Prostate gland (tissue), 2 donors: ENCODE measurements at regions not wholly inside any gene's neighbourhood (a gene's known extent, or its start where the extent isn't known, plus 50 kb on each side); places are given as distances from the start of the nearest gene placed in this dataset.

Experiments used
- DNase-seq: peaks from one replicate; pipeline ENCODE4 v3.0.0-alpha.2; 2019; ENCODE audit warnings: low spot score
- H3K27ac ChIP-seq, 2 donors: fragments of 200-600 bp; sonication (generic); 2 replicates each; pipeline ENCODE4 v1.5.1; 2017 to 2019
- H3K27me3 ChIP-seq: fragments of 200-600 bp; sonication (generic); replicated peaks from 2 replicates; pipeline ENCODE4 v1.5.1; 2019; ENCODE audit not compliant: insufficient read depth
- H3K36me3 ChIP-seq, 2 donors: fragments of 200-600 bp; sonication (generic); 1 replicate in 1 of 2; 2 replicates in 1 of 2; pipeline versions ENCODE4 v1.5.1 to v1.8.1; 2017 to 2019
- H3K4me1 ChIP-seq: fragments of 200-600 bp; sonication (generic); replicated peaks from 2 replicates; pipeline ENCODE4 v1.5.1; 2019
- H3K4me3 ChIP-seq, 2 donors: fragments of 200-600 bp; sonication (generic); 2 replicates each; pipeline ENCODE4 v1.5.1; 2017 to 2019
- H3K9me3 ChIP-seq: fragments of 200-600 bp; sonication (generic); 2 replicates; pipeline ENCODE4 v1.5.1; 2017
- CTCF ChIP-seq, 4 experiments: fragments of 200-600 bp in 2 of 4; fragments of 450-650 bp in 2 of 4; sonication (generic) in 2 of 4; IDR thresholded peaks; 1 replicate in 3 of 4; 2 replicates in 1 of 4; pipeline ENCODE4 v1.5.1; 2016 to 2019; ENCODE audit warnings: antibody characterized with exemption in 4 of 4, mild to moderate bottlenecking in 2 of 4, moderate library complexity in 2 of 4
- POLR2A ChIP-seq: fragments of 450-650 bp; IDR thresholded peaks from one replicate; pipeline ENCODE4 v1.6.1; 2016; ENCODE audit warnings: antibody characterized with exemption, mild to moderate bottlenecking
- POLR2AphosphoS5 ChIP-seq: sonication (generic); formaldehyde crosslinking; IDR thresholded peaks from one replicate; pipeline ENCODE4 v1.6.1; 2017; ENCODE audit warnings: antibody characterized with exemption
- WGBS: methylation state at CpG from one replicate; pipeline ENCODE4 v1.1.5; 2018; 5-methylcytosine and 5-hydroxymethylcytosine counted together
- intact Hi-C: fragments of 100-400 bp; cut with DNase I; formaldehyde crosslinking; loops from one replicate; pipeline ENCODE4 v1.14.2; 2022

- 68% methylated on average over 4 of the region's 4 CpGs for WGBS
- intact Hi-C loops = no loop called here
- H3K27me3 ChIP-seq = no peaks in the 10 kb centered on the region
- no peak overlapping the region for H3K27ac ChIP-seq
- no peaks in the 10 kb centered on the region for H3K9me3 ChIP-seq
- DNase-seq = no peak
- H3K36me3 ChIP-seq = no peaks in the 10 kb centered on the region
- TF ChIP-seq POLR2A (no peak), POLR2AphosphoS5 (no peak), CTCF (IDR thresholded peaks at IDR 0.05) (no peak)
- H3K4me3 ChIP-seq = no peak overlapping the region
- no peaks in the 10 kb centered on the region for H3K4me1 ChIP-seq
Observed at GRCh38 chr16:13291591-13292333, 390.4 kb downstream of the SHISA9 start.

GRCh38 chr16:13296206-13296605, 394.8 kb downstream of the SHISA9 start:
- 87% methylated on average over 4 of the region's 4 CpGs for WGBS
- Histone ChIP-seq H3K4me1 (no peaks in the 10 kb centered on the region), H3K9me3 (no peaks in the 10 kb centered on the region), H3K36me3 (no peaks in the 10 kb centered on the region), H3K27me3 (no peaks in the 10 kb centered on the region), H3K4me3 (no peak overlapping the region), H3K27ac (no peak overlapping the region)
- no peak for TF ChIP-seq CTCF (IDR thresholded peaks at IDR 0.05)
- no peak for TF ChIP-seq POLR2A
- TF ChIP-seq POLR2AphosphoS5 = no peak
- DNase-seq = no peak
- intact Hi-C loops = no loop called here

GRCh38 chr16:13298666-13299065, 397.3 kb downstream of the SHISA9 start:
- no peak overlapping the region for H3K4me3 ChIP-seq
- no peaks in the 10 kb centered on the region for H3K36me3 ChIP-seq
- no peaks in the 10 kb centered on the region for H3K27me3 ChIP-seq
- no peak for DNase-seq
- H3K9me3 ChIP-seq = no peaks in the 10 kb centered on the region
- intact Hi-C loops = no loop called here
- TF ChIP-seq POLR2A (no peak), CTCF (IDR thresholded peaks at IDR 0.05) (no peak), POLR2AphosphoS5 (no peak)
- H3K4me1 ChIP-seq = no peaks in the 10 kb centered on the region
- H3K27ac ChIP-seq = no peak overlapping the region
- 71% methylated on average over 5 of the region's 5 CpGs for WGBS

- Histone ChIP-seq H3K4me1 (no peaks in the 10 kb centered on the region), H3K9me3 (no peaks in the 10 kb centered on the region), H3K27ac (no peak overlapping the region), H3K4me3 (no peak overlapping the region), H3K27me3 (no peaks in the 10 kb centered on the region), H3K36me3 (no peaks in the 10 kb centered on the region)
- intact Hi-C loops = no loop called here
- DNase-seq = no peak
- 65% methylated on average over 9 of the region's 9 CpGs for WGBS
- no peak for TF ChIP-seq POLR2A
- no peak for TF ChIP-seq CTCF (IDR thresholded peaks at IDR 0.05)
Observed at GRCh38 chr16:13300066-13300840, 398.9 kb downstream of the SHISA9 start.
